SK-N-MC (cell line): ENCODE measurements at regions not wholly inside any gene's neighbourhood (a gene's known extent, or its start where the extent isn't known, plus 50 kb on each side); places are given as distances from the start of the nearest gene placed in this dataset.

Experiments
- EZH2 ChIP-seq: fragments of 200-600 bp; sonication (generic); IDR thresholded peaks from one replicate; pipeline ENCODE4 v1.6.1; 2017; ENCODE audit warnings: antibody characterized with exemption
- FOXP2 ChIP-seq: optimal IDR thresholded peaks from 2 replicates; pipeline ENCODE3; 2011; ENCODE audit warnings: mild to moderate bottlenecking, moderate library complexity; ENCODE audit not compliant: insufficient read depth; ENCODE audit errors: extremely low read length, control extremely low read depth
- POLR2AphosphoS5 ChIP-seq: IDR thresholded peaks from 2 replicates; pipeline ENCODE4 v1.6.1; 2012; ENCODE audit warnings: mild to moderate bottlenecking, low read depth, low read length, borderline replicate concordance

- TF ChIP-seq POLR2AphosphoS5 (no peak), EZH2 (no peak), FOXP2 (no peak)
These were observed 77.2 kb upstream of the PABPC3 start for GRCh38 chr13:25018729-25019115.
